ENCODE measurements at regions not wholly inside any gene's neighbourhood (a gene's known extent, or its start where the extent isn't known, plus 50 kb on each side); places are given as distances from the start of the nearest gene placed in this dataset.

DNA sequence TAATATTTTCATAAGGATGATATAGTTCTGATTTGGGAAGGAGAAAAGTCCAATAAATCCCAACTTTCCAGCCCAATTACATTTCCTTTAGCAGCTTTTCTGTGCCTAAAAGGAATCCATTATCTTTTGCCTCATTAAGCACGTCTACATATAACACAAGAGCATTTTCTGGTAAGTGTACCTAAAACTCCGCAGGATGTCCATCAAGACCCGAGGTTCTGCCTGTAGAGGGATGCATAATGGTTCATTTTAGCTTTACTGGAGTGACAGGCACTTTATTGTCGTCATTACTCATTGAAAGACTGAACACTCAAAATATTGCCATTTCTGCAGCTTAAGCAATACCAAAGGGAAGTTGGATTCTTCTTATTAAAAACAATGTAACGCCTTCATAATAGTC is 669.0 kb downstream of the PRELID2 start:
- DNase-seq, result no peak

DNA sequence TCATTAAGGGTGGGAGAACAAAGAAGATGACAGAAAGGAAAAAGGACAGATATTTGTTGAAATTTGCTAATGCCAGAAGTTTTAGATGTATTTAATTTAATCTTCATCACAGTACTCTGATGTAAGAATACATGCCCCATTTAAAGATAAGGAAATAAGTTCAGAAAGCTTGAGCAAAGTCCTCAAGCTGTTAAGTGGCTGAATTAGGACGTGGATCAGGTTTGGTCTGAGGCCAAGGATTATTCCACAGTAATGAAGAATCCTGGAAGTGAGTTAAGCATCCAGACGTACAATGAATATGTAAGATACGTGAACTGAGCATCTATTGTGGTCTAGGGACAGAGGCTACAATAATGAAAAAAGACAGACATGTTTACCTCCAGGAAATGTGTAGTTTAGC is 671.3 kb downstream of the PRELID2 start:
- no peak for DNase-seq

DNA sequence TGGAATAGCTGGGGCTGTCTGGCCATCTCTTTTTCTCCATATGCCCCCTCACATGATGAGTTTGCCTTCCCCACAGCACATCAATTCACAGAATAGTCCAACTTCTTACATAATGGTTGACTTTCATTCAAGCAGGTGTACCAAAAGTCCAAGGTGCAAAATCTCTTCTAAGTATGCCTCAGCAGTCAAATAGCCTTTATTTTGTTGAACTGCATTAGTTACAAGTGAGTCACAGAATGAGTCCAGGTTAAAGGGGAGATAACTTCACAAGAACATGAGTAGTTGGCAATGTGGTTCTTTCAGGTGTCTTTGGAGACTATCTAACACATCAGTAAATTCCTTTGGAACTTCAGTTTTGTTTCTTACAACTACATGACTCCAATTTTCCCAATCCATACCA is 672.5 kb downstream of the PRELID2 start:
- DNase-seq, result no peak

DNA sequence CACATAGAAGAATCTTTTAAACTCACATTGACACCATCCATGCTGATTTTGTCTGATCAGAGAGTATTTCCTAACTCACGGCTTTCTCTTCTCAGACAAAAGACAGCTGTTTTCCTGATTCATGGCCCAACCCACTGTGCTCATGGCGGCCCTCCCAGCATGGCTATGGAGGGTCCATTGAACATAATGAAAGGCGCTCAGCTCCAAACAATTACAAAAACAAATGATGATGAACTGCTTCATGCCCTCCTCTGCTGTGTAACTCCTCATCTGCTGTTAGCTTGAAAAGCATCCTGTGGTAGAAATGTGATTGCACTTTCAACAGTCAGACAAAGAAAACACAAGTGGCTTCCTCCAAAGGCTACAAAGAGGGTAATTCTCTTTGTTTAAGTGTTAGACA is 673.8 kb downstream of the PRELID2 start:
- no peak for DNase-seq

DNA sequence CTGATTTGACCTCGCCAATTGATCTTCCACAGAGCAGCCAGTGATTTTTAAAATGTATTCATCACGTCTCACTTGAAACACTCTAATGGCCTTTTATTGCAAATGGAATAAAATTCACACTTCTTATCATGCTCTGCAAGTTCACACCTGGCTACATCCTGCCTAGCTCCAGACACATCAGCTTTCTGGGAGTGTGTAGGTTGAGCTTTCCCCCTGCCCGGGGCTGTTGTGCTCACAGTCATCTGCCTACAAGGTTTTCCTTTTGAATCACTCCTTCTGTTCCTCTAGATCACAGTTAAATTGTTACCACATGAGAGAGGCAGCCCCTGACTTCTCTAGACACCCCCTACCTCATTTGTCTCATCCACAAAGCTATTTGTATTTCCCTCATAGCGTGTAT is 674.5 kb downstream of the PRELID2 start:
- no peak for DNase-seq

DNA sequence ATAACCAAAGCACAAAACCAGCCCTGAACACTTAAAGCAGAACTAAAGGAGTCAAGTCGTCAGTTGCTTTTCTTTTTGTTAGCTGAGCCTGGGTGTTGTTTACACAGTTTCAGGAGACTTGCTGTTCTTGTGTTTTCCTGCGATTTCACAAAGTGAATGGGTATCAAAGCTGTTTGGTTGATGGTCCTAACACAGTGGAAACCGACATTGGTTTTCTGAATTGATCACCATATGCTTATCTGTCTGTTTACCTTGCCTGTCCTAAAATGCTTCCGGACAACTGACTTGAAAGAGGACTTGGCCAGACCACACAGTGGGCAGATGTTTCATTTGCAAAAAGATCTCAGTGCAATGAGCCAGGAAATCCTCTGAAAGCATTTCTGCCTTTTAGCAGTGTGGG is 676.4 kb downstream of the PRELID2 start:
- DNase-seq, result no peak

DNA sequence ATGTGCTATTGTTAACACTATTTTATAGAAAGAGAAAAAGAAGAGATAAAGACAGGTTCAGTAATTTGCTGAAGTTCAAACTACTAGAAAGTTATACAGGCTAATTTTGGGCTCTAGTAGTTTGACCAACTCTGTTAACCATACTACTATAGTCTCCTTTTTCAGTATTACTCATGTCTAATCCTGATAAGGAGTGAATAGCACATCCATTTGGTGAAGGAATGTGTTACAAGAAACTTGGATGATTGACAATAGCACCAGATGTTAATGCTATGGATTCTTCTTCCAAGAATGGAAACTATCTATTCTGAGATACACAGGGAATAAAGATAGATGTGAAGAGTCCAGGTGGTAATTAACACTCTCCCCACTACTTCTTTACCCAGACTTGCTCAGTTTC is 677.3 kb downstream of the PRELID2 start:
- no peak for DNase-seq

DNA sequence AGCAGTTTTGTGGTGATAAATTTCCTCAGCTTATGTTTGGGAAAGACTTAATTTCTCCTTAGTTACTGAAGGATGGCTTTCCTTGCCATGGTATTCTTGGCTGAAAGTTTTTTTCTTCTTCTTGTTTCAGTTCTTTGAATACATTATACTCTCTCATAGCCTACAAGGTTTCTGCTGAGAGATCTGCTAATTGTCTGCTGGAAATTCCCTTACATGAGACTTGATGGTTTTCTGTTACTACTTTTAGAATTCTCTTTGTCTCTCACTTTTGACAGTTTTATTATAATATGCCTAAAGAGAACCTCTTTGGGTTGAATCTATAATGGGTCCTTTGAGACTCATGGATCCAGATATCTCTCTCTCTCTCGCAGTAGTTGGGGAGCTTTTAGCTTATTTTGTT is 693.6 kb downstream of the PRELID2 start:
- DNase-seq, result no peak

DNA sequence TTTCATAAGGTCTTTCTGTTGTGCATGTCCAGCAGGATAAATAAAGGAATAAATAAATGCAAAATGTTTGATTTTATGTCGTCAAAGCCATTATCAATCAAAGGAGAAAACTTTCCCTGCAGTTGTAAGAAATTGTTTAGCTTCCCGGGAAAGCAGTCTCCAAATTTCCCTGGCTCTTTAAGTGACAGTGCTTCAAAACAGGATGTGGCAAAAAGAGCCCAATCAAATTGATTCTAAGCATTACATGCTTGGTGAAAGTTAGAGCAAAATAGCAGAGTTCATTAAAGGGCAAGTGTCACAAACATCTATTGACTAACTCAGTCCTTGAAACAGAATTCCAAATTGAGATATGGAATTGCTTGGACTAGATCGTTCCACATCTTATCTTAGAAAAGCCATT is 704.1 kb downstream of the PRELID2 start:
- DNase-seq, result no peak

DNA sequence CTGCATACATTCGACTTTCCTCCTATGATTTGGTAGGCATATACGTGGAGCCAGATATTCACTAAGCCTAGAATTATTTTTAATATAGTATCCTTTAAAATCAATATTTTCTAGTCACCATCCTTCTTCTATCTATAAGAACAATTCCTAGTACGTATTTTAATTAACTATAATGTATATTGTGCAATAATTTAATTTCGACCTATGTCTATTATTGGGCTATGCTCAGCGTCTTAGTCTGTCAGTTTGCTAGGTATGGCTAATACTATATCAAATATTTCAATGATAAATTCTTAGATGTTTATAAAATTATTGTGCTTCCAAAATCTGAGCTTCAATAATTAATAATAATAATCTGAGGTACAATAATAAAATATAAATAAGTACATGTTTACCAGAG is 705.3 kb downstream of the PRELID2 start:
- no peak for DNase-seq

DNA sequence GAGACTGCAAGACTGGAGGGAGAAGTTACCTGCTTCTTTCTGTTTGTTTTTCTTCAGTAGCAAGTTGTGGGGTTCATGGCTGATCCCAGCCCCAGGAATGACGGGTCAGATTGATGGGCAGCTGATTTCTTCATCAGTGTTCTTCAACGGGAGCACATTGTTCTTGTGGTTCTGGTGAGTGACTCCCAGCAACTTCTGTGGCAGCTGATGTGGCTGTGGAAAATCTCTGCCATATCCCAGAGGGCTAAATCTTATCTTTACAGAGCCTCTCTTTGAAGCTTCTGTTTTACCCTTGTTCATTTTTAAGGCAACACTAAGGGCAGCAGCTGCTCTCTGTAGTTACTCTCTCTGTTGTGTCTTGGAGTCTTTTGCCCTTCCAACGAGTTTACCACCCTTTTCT is 710.3 kb downstream of the PRELID2 start:
- no peak for DNase-seq

DNA sequence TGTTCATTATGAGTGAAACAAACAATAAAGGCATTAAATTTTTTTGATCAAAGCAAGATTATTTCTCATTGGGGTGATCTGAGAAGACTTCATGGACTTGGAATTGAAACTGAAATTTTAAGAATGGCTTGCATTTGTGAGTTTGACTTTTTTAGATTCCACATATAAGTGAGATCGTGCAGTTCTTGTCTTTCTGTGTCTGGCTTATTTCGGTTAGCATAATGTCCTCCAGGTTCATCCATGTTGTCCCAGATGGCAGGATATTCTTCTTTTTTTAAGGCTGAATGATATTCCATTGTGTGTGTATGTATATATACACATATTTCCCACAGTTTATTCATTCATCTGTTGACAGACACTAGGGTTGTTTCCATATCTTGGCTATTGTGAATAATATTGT is 716.5 kb downstream of the PRELID2 start:
- no peak for DNase-seq

DNA sequence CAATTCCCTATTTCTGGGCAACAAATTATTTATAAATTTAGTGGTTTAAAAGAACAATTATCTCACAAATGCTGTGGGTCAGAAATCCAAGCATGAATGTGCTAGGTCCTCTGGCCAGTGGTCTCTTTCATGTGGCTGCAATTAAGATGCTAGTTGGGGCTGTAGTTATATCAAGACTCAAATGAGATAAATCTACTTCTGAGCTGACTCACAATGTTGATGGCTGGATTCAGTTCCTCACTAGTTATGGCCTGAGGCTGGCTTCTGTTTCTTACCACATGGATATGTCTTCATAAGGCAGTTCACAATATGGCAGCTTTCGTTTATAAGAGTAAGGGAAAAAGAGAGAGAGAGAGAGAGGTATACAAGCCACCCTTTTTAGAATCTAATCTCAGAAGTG is 717.0 kb downstream of the PRELID2 start:
- DNase-seq, result no peak

DNA sequence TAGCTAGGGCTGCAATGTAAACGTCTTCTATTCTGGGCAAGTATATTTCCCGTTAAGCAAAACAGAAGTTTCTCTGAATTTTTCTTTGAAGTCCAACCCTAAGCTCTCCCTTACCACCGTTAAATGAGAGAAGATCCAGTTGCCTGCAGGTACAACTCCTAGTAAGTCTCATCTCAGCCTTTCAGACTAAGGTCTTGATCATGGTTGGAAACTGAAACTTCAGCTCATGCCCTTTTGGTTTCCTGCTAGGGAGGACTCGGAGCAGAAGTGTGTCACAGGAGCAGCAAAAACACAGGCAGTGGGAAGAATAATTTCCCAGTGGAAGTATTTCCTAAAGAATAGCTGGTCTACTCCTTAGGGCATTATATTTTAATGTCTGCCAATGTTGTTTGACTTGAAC is 717.9 kb downstream of the PRELID2 start:
- no peak for DNase-seq

DNA sequence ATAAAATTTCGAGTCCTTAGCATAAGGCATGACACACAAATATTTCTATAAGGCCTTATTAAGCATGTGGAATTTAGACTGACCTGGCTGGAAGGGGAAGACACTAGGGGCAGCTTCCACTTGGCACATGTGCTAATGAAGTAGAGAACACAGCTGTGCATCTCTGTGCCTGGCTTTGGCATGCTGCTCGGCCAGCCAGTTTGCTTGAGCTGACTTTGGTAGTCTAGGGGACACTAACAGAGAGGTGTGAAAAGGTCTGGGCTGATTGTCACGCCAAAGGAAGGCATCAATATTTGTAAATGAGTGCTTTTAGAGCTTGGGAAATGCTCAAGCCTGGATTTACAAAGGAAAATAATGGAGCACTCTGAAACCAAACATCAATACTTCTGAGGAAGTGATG is 723.7 kb downstream of the PRELID2 start:
- no peak for DNase-seq

DNA sequence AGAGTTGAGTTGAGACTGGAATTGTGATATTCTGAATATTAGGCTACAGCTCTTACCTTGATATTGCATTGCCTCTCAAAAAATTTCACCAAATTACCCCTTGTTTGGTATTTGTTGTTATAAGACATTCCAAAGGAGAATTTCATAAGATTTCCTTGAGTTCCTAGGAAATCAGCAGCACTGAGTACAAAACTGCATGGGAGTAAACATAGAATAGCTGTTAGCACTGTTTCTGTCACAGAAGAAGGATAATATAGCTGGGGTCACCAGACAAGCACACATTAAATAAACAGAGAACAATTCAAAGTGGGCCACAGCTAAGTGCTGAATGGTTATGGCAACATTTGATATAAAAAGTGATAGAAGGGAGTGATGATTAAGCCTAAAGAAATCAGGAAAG is 724.3 kb downstream of the PRELID2 start:
- no peak for DNase-seq

DNA sequence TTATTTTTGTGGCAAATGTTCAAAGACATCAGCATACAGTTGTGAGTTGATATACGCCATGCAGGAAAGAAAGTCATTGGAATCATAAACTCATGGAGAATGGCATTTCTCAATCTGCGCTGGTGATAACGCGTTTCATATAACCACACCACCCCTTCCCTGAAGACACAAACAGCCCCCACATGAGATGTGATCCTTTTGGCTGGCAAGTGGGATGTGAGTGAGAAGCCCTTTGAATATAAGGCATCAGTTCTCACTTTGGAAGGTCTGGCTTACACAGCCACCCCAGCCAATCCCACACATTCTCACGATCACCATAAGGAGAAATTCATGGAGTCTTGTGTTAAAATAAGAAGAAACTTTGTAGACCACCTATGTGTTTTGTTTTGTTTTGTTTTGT is 725.0 kb downstream of the PRELID2 start:
- no peak for DNase-seq

DNA sequence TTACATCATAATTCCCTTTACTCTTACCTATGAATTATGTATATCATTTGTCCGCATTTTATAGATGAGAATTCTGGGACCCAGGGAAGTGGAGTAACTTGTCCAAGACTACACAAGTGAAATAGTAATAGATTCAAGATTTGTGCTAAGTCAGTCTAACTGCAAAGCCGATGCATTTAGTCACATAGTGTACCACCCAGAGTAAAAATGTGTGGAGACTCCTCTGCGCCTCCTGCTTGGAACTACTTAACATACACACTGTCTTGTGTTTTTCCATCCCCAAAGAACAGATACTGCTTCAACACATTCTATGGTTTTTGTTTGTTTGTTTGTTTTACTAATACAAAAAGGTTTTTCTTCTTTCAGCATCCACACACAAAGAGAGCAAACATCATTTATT is 729.8 kb downstream of the PRELID2 start:
- DNase-seq, result no peak

DNA sequence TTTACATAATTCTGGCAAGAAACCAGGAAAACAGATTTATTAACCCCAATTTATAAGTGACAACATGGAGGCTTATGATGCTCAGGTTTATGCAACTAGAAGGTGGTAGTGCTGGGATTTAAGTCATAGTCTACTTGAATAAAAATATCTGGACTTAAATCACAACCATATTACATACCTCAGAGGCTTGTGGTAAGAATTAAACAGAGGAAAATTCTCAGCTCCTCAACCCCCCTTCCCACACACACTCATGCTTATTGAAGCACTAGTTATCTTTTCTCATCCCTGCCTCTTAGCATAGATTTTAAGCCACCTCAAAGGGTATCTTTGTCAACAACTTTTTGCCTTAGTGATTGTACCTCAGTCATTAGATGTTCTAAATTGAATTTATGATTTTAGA is 731.0 kb downstream of the PRELID2 start:
- DNase-seq, result no peak

DNA sequence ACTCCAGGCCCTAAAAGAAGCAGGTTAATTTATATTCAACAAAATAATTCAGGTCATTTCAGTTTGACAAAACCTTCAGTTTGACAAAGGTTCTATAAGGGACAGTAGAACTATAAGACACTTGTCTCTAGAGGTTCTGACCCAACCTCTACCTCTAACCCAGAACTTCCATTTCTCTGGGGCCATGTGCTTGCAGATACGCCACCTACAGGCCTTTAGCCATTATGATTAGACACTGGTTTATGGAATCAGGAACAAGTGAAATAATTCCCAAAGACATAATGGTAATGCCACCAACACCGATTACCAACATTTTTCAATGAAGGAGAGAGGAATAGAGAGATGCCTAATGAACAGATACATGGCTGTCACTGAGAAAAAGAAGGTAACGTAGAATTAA is 733.9 kb downstream of the PRELID2 start:
- no peak for DNase-seq

DNA sequence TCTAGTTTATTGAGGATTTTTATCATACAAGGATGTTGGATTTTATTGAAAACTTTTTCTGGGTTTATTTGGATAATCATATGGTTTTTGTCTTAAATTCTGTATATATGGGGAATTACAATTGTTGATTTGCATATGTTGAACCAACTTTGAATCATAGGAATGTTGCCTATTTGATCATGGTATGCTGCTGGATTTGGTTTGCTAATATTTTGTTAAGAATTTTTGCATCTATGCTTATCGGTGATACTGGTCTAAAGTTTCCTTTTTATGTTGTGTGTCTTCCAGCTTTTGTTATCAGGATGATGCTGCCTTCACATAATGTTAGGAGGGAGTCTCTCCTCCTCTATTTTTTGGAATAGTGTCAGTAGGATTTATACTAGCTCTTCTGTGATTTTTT is 745.0 kb downstream of the PRELID2 start:
- DNase-seq, result no peak

DNA sequence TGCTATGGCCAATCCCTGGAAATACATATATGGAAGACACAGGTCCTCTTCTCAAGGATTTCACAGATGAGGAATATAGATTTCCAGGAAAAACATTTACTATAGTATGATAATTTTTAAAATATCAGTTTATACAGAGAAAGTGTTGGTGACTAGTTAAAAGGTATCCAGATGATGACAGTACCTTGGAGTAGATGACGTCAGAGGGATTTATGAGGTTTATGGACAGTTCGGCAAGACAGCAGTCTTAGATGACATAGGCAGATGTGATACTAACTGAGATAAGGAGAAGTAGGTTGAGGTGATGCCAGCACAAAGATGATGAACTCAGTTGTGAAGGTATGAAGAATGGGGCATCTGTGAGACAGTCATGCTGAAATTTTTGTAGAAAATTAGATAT is 750.3 kb downstream of the PRELID2 start:
- DNase-seq, result no peak

DNA sequence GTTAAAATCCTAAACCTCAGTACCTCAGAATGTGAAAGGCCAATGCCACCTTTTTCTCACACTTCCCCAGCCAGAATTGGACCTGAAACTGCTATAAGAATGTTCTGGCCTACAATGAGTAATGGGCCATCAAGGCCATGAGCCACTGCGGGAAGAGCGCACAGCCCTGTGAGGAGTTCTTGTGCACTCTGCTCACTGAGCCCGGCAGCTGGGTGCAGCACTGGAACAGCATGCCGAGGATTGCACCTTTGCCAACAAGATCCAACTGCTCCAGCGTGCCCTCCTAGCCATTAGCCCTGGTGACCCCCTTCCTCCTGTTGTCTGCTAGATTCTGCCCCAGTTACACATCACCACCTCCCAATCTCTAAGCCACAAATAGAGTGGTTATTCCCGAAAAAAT is 758.1 kb downstream of the PRELID2 start:
- DNase-seq, result no peak

DNA sequence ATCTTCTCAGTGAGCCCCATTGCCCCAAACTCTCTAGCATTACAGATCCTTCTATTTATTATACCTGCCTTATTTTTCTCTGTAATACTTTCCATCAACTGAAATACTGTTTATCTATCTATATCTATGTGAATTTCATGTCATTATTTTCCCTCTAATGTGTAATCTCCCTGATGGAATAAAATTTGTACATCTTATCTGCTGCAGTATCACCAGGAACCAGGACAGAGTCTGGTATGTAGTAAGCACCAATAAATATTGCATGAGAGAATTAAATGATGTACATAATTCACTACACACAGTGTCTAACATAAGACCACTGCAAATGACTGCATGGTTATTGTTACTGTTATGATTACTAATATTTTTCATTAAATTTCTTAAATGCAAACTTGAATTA is 759.1 kb downstream of the PRELID2 start:
- DNase-seq, result no peak

DNA sequence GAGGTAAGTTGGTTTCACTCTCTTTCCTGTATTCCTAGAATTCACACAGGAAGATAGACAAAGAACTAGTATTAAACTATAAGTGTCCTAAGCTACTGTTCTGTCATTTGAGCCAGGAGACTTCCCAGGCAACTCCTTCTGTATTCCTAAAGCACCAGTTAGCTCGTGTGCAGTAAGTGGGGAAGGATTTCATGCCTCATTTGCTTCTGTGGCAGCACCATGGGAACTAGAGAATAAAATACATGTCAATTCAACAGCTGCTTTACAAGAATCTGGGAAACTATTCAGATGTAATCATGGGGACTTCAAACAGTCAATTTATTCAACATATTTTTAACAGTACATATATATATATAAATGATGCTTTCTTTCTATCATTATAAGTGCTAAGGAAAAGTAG is 762.3 kb downstream of the PRELID2 start:
- DNase-seq, result no peak

DNA sequence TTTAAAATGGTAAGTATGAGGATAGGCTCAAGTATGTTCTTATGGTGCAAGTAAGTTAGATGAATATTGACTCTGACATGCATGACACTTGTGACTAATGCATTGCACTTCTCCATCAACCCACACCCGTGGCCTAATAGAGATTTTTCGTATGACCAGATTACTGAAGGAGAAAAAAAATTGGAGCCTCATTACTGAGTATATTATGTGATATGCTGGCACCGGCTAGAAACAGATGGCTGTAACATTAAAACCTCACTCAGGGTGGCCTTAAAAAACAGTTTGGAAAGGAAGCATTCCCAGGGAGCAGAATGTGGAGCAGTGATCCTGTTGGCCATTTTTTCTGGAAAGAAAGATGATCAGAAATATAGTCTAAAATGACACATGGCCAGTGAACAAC is 766.4 kb downstream of the PRELID2 start:
- DNase-seq, result no peak

All from stimulated activated CD4-positive, alpha-beta T cell treated with anti-CD3 and anti-CD28 coated beads, Interleukin-2, amount 100 ng/mL, for 48 hours (primary cell).